ENCODE measurements at regions not wholly inside any gene's neighbourhood (a gene's known extent, or its start where the extent isn't known, plus 50 kb on each side); places are given as distances from the start of the nearest gene placed in this dataset.

DNA sequence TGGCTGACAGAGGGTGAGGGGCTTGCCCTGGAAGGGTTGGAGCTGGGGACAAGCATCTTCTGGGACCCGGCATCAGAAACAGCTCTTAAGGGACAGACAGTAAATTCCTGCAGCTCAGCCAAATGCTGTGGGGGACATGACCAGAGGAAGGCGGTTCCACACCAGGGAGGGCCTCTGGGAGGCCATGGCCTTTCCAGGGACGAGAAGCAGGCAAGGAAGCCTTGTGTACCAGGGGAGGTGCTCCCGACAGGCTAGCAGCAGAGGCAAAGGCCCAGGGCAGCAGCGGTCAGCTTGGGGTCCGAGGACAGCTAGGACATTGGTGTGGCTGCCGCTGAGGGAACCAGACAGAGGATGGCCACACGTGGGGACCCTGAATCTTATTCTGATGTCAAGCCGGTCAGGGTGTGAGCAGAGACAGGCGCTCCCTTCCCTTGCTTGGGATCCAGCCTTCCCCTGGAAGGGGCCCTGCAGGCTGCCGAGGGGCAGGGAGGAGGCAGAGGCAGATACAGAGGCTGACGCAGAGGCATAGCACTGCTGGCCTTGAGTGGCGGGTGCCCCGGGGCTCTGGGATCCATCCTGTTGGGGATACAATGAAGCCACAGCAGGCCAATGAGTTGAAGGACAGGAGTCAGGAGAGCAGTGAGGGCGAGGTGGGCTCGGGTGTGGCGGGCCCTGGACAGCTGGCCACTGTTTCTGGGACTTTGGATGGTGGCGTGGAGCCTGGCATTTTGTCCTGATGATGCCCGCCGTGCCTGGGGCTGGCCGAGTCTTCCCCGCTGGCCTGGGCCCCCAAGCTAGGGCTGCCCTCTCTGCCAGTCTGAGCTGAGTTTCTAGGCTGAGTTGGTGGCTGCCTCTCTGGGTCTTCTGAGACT lies 64.1 kb upstream of the GPC1 start:
- intact Hi-C loops (cut with DNase I): loop anchor here in 1 of 2 donors (10.0 kb wide), 1 partner anchor 117 kb away; no protein-coding TSS in a partner anchor
- DNase-seq (ENCODE audit: low spot score): no peak

DNA sequence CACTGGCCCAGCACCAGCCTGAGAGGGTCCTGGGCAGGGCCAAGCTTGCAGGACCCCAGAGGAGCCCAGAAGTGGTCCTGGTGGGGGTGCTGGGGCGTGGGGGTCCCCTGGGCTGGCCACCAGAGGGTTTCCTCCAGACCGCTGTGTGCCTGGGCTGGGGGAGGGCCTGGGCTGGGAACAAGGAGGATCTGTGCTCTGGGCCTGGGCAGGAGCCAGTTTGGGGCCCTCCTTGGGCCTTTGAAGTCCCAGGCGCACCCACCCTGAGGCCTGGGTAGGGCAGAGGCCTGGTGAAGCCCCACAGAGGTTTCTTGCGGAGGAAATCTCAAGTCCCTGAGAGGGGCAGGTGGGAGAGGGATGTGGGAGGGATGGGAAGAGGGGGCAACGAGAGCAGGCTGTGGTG lies 63.4 kb upstream of the GPC1 start:
- DNase-seq (ENCODE audit: low spot score): no peak
- intact Hi-C loops (cut with DNase I): loop anchor here in 1 of 2 donors (10.0 kb wide), 1 partner anchor 117 kb away; no protein-coding TSS in a partner anchor

DNA sequence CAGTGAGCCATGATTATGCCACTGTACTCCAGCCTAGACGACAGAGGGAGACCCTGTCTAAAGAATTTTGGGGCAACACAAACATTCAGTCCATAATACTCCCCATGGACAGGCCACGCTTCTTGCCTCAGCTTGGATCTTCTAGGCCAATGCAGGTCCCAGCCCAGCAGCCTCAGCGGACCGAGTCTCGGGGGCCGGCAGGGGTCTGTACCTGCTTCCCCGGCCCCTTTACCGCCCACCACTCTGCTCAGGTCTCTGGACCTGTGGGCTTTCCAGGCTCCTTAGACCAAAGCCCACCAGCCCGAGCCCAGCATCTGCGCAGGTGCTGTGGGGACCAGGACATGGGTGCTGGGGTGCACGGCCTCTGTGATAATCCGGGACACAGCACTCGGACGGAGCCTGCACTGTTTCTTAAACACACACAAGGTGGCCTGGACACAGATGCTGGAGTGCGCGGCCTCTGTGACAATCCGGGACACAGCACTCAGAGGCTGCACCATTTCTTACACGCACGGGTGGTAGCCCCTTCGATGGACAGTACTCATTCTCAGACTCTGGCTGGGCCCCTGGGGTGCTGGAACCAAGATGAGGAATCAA lies 62.1 kb upstream of the GPC1 start:
- no peak for DNase-seq (ENCODE audit: low spot score)
- intact Hi-C loops (cut with DNase I): loop anchor here in 1 of 2 donors (10.0 kb wide), 1 partner anchor 119 kb away; no protein-coding TSS in a partner anchor

DNA sequence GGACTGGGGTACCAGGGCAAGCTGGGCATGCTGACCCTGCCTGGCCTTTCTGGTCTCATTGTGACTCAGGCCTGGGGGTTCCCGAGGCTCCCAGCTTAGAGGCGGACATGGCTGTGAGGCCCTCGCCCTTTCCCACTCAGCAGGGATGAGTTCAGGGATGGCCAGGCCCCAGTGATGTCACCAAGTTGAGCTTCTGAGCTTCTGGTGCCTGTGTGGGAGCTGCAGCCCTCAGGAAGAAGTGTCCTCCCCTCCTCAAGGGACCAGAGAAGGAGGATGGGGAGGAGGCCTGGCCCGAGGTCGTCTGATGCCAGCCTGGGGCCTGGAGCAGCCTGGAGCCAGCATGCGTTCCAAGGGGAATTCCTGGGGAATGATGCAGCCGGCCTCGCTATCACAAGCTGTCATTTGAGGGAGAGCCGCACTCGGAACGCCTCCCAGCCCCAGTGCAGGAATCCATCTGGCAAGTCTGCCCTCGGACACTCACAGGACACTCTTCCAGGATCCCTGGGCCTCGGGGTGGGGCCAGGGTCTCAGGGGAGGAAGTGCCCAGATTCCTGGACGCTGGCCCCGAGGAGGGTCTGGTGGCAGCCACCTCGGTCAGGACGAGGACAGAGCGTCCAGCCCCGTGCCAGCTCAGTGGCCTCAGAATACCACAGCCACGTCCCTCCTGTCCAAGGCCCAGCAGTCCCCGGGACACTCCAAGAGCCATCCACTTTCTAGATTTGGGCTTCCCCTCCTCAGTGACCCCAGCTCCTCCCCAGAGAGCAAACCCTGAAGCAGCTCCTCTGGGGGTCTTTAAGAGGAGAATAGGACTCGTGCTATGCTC lies 61.2 kb upstream of the GPC1 start:
- peak; percentile 92 for DNase-seq (ENCODE audit: low spot score)
- intact Hi-C loops (cut with DNase I): loop anchor here in 1 of 2 donors (10.0 kb wide), 1 partner anchor 119 kb away; no protein-coding TSS in a partner anchor

DNA sequence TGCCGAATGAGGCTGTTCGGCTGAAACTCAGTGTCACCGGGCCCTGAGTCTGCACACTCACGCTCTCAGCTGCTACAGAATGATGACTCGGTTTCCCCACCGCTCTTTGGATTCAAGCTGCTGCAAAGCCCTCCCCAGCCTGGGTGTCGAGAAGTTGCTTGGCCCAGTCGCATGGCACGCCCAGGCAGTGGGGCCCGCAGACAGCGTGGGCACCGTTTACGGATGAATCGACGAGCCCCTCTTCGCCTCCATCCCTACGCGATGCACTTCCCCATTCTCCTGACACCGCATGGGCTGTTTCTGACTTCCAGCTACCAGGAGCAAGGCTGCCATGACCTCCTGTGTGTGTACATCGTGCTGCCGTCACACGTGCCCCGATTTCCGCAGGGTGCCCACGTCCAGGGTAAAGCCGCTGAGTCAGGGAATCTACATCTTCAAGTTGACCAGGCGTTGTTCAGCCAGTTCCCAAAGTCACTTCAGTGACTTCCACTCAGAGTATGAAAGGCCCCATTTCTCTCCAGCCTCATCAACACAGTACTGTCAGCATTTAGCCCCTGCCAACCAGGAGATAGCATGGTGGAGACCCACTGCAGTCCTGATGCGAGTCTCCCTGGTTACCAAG lies 60.3 kb upstream of the GPC1 start:
- no peak for DNase-seq (ENCODE audit: low spot score)
- intact Hi-C loops (cut with DNase I): loop anchor here in 1 of 2 donors (10.0 kb wide), 1 partner anchor 120 kb away; no protein-coding TSS in a partner anchor

DNA sequence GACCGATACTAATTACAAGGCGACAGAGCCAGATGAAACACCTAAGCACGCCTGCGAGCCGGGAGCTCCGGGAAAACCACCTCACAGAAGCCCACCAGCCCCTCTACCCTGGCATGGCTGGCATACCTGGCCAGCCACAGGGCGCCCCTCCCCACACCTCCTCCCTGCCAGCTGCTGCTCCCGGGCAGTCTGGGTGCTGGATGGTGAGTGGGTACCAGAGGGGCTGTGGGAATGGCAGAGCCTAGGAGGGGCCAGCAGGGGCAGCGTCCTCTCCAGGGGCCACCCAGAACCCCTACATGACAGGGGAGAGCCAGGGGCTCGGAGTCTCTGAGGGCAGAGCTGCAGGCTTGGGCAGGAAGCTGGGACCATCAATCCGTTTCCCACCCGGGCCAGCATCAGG lies 58.7 kb upstream of the GPC1 start:
- intact Hi-C loops (cut with DNase I): loop anchor here in 1 of 2 donors (10.0 kb wide), 1 partner anchor 122 kb away; no protein-coding TSS in a partner anchor
- no peak for DNase-seq (ENCODE audit: low spot score)

DNA sequence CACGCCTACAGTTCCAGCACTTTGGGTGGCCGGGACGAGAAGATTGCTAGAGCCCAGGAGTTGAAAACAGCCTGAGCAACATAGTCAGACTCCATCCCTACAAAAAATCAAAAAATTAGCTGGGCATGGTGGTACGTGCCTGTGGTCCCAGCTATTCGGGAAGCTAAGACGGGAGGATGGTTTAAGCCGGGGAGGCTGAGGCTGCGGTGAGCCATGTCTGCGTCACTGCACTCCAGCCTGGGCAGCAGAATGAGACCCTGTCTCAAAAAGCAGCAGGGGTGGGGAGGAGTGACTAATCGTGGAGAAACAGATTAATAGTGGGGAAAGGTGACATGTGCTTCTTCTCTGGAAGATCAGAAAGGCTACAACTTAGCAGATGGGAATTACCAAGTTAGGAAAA lies 58.1 kb upstream of the GPC1 start:
- intact Hi-C loops (cut with DNase I): loop anchor here in 1 of 2 donors (10.0 kb wide), 1 partner anchor 123 kb away; no protein-coding TSS in a partner anchor
- DNase-seq (ENCODE audit: low spot score): no peak

DNA sequence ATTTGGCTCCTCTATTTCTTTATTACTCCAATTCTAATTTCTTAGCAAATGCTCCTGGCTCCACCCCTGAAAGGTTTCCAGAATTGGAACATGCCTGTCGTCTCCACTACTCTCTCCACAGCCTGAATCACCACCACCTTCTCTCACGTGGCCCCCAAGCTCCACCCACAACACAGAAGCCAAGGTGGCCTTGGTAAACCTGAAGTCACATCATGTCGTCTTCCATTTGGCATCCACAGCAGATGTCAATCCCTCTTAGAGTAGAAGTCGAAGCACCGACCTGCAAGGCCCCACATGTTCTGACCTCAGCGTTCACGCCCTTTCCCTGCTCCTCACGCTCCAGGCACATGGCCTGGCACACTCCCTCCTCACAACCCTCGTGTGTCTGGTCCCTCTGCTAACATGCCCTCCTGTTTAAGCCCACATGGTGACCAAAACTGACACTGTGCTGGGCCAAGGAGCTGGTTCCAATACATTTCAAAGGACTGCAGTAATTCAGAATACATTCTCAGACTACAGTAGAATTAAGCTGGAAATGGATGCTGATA lies 56.3 kb upstream of the GPC1 start:
- intact Hi-C loops (cut with DNase I): loop anchor here in 1 of 2 donors (10.0 kb wide), 1 partner anchor 124 kb away; no protein-coding TSS in a partner anchor
- no peak for DNase-seq (ENCODE audit: low spot score)

DNA sequence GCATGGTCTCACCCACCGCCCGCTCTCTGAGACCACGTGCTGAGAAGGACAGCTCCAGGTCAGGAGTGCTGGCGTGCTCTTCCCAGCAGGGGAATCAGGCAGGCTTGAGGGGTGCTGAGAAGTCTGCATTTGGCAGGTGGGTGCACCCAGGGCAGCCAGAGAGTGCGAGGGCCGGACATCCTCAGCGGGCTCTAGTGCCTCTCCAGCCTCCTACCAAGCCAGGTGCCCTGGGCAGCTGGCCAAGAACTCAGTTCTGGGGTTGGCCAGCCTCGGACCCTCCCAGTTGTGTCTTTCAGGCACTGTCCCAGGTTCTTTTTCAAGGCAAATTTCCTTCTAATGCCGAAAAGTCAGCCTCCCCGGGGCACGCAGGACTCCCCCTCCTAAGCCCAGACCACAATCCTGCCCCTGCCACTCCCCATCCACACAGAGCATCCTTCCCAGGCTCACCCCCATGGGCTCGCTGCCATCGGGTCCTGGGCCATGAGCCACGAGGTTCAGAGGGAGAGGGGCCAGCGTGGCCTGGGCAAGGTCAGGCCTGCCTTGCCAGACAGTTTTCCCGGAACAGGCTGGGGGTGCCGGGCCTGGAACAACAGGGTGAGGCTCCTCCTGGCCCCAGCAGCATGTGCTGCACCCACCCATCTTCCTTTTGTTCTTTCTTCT lies 52.2 kb upstream of the GPC1 start:
- no peak for DNase-seq (ENCODE audit: low spot score)

DNA sequence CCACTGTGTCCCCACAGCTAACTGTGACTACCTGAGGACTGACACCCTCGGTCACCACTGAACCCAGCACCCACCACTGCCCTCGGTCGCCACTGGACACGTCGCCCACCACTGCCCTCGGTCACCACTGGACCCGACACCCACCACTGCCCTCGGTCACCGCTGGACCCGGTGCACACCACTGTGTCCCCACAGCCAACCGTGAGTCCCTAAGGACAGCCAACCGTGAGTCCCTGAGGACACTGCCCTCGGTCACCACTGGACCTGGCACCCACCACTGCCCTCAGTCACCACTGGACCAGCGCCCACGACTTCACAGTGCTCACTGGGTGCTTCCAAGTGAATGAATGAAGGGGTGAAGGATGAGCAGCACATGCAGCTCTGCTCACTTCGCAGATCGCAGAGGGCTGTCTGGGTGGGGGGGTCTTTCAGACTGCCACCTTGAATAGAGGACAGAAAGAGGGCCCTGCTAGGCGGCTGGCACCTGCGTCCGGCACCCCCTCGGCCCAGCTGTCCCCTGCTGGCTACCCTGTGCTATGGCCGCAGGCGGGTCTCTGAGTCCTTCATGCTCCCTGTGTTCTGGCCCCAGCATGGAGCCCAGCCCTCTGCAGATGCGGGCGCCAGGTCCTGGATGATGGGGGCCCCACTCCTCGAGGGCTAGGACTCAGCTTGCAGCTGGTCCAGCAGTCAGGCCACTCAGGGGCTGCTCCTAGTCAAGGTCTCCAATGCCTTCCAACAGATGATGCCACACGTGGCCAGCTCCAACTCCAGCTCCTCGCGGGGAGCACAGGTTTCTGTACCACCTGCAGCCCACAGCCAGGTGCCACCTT lies 51.4 kb upstream of the GPC1 start:
- DNase-seq (ENCODE audit: low spot score): peak; percentile 76
- intact Hi-C loops (cut with DNase I): no loop called here

More for the DNA sequence above, 52.2 kb upstream of the GPC1 start:
- intact Hi-C loops (cut with DNase I): no loop called here

DNA sequence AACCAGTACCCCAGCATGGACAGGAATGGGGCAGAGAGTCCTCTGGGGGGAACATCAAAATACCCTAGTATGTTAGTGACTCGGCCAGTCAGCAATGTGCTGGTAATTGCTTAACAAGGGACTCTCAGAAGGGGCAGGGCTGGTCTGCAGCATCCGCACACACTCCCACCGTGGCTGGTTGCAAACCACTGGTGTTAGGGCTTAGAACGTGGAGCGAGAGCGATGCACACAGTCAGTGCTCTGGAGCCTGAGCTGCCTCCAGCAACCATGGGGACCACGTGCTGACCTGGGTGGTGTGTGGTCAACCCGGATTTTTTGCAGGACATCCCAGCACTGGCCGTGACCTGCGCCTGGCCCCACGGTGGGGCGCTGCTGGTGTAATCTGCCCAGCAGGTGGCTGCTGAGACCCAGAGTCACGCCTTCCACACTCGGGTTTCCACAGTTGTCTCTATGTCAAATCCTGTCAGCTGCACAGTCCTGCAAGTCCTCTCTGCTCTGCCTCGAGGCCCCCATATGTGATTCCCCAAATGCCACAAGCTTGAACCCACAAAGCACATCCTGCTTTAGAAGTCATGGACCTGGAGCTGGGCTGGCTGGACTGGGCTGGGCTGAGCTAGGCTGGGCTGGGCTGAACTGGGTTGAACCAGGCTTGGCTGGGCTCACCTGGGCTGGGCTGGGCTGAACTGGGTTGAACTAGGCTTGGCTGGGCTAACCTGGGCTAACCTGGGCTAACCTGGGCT lies 50.6 kb upstream of the GPC1 start:
- intact Hi-C loops (cut with DNase I): loop anchor here (5.0 kb wide), 2 partner anchors 47 to 1448 kb away; no protein-coding TSS in a partner anchor
- peak; percentile 66 for DNase-seq (ENCODE audit: low spot score)

DNA sequence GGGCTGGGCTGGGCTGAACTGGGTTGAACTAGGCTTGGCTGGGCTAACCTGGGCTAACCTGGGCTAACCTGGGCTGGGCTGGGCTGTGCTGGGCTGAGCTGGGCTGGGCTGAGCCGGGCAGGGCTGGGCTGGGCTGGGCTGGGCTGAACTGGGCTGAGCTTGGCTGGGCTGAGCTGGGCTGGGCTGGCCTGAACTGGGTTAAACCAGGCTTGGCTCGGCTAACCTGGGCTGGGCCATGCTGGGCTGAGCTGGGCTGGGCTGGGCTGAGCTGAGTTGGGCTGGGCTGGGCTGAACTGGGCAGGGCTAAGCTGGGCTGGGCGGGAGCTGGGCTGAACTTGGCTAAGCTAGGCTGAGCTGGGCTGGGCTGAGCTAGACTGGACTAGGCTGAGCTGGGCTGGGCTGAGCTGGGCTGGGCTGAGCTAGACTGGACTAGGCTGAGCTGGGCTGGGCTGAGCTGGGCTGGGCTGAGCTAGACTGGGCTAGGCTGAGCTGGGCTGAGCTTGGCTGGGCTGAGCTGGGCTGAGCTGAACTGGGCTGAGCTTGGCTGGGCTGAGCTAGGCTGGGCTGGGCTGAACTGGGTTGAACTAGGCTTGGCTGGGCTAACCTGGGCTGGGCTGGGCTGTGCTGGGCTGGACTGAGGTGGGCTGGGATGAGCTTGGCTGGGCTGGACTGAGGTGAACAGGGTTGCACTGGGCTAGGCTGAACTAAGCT lies 49.9 kb upstream of the GPC1 start:
- peak; percentile 69 for DNase-seq (ENCODE audit: low spot score)
- intact Hi-C loops (cut with DNase I): loop anchor here (5.0 kb wide), 2 partner anchors 47 to 1448 kb away; no protein-coding TSS in a partner anchor
